Upper lobe of left lung (tissue), 4 donors: ENCODE measurements at regions not wholly inside any gene's neighbourhood (a gene's known extent, or its start where the extent isn't known, plus 50 kb on each side); places are given as distances from the start of the nearest gene placed in this dataset.

ENCODE experiments used
- CTCF ChIP-seq, 6 experiments: fragments of 450-650 bp in 4 of 6; fragments of 200-600 bp in 2 of 6; sonication (generic) in 2 of 6; IDR thresholded peaks; one replicate each; pipeline ENCODE4 v1.5.1; 2016 to 2019; ENCODE audit warnings: antibody characterized with exemption in 6 of 6
- POLR2AphosphoS5 ChIP-seq, 2 donors: sonication (generic); formaldehyde crosslinking; IDR thresholded peaks; one replicate each; pipeline ENCODE4 v1.5.1; 2017; ENCODE audit warnings: antibody characterized with exemption in 2 of 2

GRCh38 chr15:70159001-70159712, 61.4 kb upstream of the TLE3 start:
- TF ChIP-seq CTCF (IDR thresholded peaks at IDR 0.05) (no peak), POLR2AphosphoS5 (IDR thresholded peaks at IDR 0.05) (no peak)
